UCSD-AML1 (cell line): ENCODE measurements at regions not wholly inside any gene's neighbourhood (a gene's known extent, or its start where the extent isn't known, plus 50 kb on each side); places are given as distances from the start of the nearest gene placed in this dataset.
A peak's percentile ranks its signal among the peaks of the same experiment; 100 is the strongest.

ENCODE experiments used
- DNase-seq: peaks from one replicate; lab custom pipeline; 2025; ENCODE audit not compliant: unreplicated experiment; lab: John Stamatoyannopoulos, UW

GRCh38 chr9:118029425-118029824 is 325.2 kb downstream of the TLR4 start:
- DNase-seq = no peak

DNA sequence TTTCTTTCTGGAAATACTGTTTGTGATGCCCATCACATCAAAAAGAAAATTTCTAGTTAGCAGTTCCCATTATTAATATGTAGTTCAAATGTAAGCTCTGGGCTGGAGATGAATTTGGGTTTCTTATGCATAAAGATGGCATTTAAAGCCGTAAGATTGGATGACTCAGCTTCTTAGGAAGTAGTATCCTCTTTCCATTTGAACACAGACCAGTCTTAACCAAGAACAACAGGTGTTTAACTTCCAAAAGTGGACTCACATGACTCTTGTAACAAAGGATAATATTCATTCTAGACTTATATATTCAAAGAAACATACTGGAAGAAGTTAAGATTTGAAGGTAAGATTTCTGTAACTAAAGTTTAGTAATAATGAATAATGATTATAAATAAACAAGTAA is 330.5 kb downstream of the TLR4 start:
- DNase-seq = no peak

DNA sequence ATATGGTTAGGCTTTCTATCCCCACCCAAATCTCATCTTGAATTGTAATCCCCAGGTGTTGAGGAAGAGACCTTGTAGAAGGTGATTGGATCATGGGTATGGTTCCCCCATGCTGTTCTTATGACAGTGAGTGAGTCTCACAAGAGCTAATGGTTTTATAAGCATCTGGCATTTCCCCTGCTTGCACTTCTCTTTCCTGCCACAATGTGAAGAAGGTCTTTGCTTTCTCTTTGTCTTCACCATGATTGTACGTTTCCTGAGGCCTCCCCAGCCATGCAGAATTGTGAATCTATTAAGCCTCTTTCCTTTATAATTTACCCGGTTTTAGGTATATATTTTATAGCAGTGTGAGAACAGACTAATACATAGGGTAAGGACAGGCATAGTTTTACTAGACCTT is 334.5 kb downstream of the TLR4 start:
- no peak for DNase-seq

GRCh38 chr9:118058227-118058626 is 354.0 kb downstream of the TLR4 start:
- no peak for DNase-seq

GRCh38 chr9:118059484-118060278 is 355.5 kb downstream of the TLR4 start:
- DNase-seq = peak; percentile 13

DNA sequence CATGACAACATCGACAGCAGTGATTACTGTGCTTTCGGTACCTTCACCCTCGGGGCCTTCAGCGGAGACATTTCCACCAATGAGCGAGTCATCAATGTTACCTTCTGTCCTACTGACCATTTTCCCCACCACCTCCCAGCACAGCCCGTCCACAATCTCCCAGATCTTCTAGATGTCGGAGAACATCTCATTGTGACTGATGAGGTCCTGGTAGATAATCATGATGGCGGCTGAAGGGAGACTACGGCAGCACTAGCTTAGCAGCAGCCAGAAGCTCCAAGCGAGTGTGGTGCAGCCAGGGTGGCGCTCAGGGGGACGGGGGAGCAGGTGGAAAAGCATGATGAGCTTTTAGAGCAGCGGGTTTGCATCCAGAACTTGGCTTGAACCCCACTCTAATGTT is 379.0 kb downstream of the TLR4 start:
- DNase-seq = no peak

- no peak for DNase-seq
Observed at GRCh38 chr9:118088090-118088489, 383.9 kb downstream of the TLR4 start.

DNA sequence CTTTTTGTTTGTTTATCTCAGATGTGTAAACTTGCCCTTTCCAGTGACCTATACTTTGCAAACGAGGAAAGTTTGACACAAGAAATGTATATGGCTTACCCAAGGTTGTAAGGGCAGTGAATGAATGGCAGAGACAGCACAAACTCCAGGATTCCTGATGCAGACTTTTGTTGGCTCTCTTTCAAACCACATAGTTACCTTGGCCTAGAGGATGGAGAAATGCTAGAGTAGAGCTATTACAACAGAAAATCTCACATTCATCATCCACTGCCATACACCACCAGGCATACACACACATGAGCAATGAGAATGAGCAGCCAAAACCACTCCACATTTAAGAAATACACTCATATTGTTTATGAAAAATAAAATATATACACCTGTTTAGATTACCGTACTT is 387.0 kb downstream of the TLR4 start:
- DNase-seq = no peak

GRCh38 chr9:118091711-118092500 is 387.7 kb downstream of the TLR4 start:
- DNase-seq = no peak

DNA sequence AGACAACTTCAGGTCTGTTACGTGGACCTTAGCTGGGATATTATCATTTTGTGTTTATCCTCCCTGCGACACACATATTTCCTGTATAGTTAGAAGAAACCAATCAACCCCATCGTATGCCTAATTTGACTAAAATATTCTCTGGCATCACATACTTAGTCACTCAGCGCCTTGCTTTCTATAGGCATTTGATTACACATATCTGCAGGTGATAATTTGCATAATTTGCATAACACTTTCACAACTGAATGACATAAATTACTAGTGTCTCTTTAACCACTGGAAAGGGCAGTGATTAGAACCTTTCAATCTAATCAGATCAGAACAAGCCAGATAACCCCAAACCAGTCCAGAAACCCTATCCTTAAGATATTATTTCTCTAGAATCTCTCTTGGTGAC is 390.2 kb downstream of the TLR4 start:
- no peak for DNase-seq

- DNase-seq = no peak
Observed at GRCh38 chr9:118100529-118101419, 396.6 kb downstream of the TLR4 start.

- no peak for DNase-seq
Observed at GRCh38 chr9:118104363-118104762, 400.2 kb downstream of the TLR4 start.

DNA sequence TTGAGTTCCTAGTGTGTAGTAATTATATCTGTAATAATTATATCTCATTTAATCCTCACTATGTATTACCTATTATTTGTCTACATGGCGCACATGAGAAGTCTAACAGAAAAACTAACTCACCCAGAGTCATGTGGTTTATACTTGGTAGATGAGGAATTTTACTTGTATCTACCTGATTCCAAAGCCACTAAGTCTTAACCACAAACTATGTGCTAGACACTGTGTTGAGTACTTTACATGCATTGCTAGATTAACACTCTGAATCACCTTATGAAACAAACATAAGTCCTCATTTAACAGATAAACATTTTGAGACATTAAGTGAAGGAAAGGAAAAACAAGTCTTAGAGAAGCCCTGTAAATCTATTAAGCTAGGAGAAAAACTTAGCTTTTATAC is 404.8 kb downstream of the TLR4 start:
- no peak for DNase-seq

DNA sequence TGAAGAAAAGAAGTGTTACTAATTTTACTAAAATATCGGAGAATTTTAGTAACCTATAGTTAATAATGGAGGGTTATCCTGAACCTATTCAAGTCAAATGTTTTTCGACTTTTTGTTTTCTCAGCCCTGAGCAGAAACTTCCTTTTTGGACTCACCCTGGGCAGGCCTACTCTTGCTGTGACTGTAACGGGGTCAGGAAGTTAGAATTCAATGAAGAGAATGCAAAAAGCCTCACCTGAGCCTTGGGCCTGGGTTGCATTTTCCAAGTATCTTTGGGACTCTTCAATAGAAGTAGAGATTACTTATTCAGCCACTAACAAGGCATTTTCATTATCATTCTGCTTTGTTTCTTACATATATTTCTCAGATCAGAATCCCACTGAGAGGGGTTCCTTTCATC is 405.3 kb downstream of the TLR4 start:
- no peak for DNase-seq

DNA sequence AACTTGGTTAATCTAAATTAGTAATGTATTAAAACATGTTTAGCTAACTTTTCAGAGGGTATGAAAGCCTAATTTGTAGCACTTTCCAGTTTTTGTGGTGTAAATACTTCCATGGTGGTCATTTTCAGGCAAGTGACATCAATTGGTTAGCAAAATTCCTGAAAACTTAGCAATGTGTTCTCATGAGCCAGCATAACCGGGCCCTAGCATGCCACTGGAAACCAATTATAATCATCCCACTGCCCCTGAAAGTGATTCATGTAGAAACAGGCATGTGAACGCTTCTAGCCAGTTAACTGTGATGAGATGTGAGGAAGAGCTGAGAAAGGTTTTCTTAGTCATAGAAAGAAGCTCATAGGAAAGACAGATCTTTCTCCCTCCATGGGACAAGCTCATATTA is 417.2 kb downstream of the TLR4 start:
- no peak for DNase-seq

DNA sequence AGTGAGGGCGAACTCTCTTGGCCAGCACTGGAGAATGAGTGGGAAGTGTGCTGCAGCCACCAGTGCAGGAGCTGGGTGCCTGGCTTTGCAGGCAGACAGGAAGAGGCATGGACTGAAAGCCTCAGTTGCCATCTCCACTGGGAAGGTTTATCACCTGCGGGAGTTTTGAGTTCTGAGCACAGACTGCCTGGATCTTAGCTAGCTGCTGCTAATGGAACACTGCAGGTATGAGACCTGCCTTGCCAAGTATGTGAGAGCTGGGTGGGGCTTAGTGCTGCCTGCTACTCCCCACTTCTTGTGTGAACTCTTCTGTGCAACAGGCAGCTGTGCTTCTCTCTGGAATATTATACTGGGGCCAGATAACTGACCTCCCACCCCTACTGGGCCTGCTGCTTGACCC is 424.1 kb downstream of the TLR4 start:
- DNase-seq = no peak

DNA sequence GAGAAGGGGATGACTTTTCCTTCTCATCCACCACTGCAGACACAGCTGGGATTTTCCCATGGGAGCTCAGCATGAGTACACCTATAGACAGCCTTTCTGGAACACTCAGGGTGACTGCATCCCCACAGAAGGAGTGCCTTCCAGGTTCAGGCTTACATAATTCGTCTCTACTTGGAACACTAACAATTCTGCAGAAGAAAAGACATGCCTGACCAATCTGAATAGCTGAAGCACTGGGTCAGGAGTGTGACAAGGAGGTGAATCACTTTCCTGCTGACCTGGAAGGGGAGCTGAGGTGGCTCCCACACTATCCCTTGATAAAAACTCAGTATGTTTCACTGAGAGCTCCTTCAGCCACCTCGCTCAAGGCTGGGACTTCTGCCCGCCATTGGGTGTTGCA is 425.3 kb downstream of the TLR4 start:
- no peak for DNase-seq

DNA sequence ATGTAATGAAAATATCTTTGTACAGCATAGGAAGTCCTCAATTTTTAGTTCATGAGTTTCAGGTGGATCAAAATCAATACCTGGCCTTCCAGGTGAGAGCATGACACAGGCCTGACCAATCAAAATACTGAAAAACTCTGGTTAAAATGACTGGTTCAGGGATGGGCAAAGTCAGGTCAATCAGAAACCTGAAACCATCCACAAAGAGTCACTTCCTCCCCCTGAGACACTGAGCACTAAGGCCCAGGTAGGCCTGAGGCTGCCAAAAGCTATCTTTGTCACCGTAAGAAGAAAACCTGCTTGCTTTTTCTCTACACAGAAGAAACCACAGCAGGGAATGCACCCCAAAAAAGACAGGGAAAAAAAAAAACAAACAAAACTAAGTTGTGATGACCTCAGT is 444.8 kb downstream of the TLR4 start:
- DNase-seq = no peak

DNA sequence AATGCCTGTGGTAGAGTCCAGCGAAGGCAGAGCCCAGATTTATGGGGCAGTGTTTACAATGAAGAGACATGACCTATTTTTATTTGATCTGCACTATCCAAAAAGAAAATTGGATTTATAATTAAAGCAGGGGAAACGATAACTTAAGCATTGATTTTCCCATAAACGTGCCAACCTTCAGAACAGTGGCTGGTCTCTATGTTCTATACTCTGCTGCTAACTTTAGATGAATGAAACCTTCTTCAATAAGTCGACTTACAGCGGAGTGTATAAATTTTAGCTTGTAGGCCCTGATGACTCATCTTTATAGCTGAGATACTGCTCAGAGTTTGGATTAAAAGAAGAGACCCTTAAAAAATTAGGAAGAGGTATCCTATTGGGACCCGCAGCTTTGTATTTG is 452.6 kb downstream of the TLR4 start:
- DNase-seq = no peak

DNA sequence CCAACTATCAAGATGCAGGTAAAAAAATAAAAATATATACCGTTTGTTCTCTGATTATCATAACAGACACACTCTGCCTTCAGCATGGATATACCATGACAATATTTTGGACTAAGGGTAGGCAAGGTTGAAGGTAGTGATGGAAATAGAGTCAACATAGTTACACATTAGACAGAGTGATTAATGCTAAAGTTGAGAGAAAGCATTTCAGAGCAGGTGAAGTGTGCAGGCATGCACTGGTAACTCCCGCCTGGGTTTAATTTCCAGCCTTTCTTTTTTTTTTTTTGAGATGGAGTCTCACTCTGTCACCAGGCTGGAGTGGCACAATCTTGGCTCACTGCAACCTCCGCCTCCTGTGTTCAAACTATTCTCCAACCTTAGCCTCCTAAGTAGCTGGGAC is 458.5 kb downstream of the TLR4 start:
- DNase-seq = no peak

DNA sequence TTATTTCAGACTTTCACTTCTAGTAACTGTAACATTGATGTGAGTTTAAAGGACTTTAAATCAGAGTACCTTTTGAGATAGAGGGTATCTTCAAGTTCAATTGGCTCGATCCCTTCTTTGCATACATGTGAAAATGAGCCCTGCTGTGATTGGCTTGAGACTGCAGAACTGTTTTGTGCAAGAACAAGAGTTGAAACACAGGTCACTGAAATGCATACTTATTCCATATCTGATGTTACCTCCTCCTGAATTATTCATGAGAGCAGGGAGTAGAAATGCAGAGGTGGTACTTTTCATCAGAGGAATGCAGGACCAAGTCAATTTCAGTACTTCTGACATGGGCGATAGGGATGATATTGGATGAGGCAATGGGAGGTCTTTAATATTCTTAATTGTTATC is 459.5 kb downstream of the TLR4 start:
- no peak for DNase-seq

- DNase-seq = no peak
Observed at GRCh38 chr9:118165451-118165850, 461.2 kb downstream of the TLR4 start.
